ENCODE measurements at regions not wholly inside any gene's neighbourhood (a gene's known extent, or its start where the extent isn't known, plus 50 kb on each side); places are given as distances from the start of the nearest gene placed in this dataset.
"Not testable (repeated sequence)": the region's sequence is repeated elsewhere in the genome, so short reads cannot be mapped to it uniquely, and the experiment has no call there.

DNA sequence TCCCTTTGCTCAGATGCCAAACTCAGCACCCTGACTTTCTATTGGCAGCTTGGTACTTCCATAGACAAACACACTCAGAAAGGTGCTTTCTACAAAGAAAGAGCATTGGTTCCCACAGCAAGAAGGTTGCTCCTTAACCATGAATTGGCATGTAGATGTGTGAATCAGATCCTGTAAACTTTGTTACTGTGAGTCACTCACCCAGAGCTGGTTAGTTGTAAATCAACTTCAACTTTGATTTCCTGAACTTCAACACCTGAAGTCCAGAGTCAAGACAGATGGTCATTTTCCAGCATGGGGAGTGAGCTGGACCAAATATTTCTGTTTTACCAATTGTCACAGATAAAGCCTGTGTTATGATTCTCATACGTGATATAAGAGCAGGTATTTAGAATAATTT, 797.2 kb downstream of the TNS3 start:
- no peak for DNase-seq

DNA sequence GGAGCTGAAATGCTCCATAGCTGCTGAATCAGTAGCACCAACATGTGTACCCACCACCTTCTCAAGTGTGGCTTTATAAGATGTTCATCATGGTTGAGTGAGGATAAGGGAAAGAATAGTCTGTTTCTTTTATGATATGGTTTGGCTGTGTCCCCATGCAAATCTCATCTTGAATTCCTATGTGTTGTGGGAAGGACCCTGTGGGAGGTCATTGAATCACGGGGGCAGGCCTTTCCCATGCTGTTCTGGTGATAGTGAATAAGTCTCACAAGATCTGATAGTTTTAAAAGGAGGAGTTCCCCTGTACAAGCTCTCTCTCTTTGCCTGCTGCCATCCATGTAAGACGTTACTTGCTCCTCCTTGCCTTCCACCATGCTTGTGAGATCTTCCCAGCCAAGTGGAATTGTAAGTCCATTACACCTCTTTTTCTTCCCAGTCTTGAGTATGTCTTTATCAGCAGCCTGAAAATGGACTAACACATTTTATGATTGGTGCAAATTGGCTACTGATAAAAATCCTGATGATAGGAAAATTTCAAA, 799.9 kb downstream of the TNS3 start:
- DNase-seq = no peak

GRCh38 chr7:46776790-46777189, 805.1 kb downstream of the TNS3 start:
- no peak for DNase-seq

- DNase-seq = no peak
Measured at GRCh38 chr7:46775776-46776175, 806.1 kb downstream of the TNS3 start.

DNA sequence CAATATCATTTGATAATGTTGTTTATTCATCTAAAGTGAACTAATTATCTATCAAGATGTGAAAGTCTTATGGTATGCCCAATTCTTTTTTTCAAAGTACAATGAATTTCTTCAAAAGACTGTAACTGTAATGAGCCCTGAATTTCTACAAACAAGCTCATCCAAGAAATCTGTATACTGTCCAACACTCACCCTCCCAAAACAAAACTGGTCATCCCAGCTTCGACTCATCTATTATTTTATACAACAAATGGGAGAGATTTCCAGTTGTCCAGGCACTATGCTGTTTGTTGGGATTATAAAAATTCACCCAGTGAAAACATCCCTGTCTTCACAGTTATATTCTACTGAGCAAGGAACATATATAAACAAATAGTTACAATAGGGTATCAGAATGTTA, 806.9 kb downstream of the TNS3 start:
- DNase-seq = no peak

- no peak for DNase-seq
Measured at GRCh38 chr7:46774515-46774914, 807.4 kb downstream of the TNS3 start.

GRCh38 chr7:46772776-46773175, 809.1 kb downstream of the TNS3 start:
- DNase-seq = no peak

GRCh38 chr7:46767071-46767470, 814.8 kb downstream of the TNS3 start:
- DNase-seq = no peak

GRCh38 chr7:46764100-46764936, 817.6 kb downstream of the TNS3 start:
- no peak for DNase-seq

DNA sequence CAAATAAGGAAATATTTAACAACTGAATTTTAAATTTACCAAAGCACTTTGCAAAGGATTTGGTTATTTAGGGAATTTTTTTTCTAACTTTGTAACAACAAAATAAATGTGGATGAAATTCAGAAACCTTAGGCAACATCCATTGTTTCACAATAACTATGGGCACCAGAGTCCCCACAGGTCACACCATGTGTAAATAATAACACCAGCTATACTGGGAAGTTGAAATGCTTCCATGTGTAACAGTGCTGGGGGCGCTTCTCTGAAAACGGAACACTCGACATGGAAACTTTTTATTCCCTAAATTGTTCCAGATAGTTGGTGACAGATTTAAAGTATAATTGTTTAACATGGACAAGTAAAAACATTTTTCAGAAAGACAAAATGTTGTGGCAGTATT, 818.6 kb downstream of the TNS3 start:
- DNase-seq = no peak

- no peak for DNase-seq
Measured at GRCh38 chr7:46759711-46760480, 822.0 kb downstream of the TNS3 start.

DNA sequence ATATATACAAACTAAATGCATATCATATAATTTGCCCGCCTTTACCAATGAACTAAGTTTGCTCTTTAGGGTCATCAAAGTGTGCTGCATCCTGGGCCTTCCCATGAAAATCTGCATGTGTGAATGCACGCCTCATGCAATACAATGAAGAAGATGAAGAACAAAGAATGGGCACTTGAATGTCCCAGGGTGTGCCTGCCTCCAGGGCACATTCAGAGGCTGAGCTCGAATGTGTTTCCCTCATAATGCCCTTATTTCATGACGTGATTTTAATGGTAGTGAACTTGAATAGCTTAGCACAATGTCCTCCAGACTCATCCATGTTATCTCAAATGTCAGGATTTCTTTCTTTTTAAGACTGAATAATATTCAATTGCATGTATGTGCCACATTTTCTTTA, 824.9 kb downstream of the TNS3 start:
- DNase-seq = no peak

DNA sequence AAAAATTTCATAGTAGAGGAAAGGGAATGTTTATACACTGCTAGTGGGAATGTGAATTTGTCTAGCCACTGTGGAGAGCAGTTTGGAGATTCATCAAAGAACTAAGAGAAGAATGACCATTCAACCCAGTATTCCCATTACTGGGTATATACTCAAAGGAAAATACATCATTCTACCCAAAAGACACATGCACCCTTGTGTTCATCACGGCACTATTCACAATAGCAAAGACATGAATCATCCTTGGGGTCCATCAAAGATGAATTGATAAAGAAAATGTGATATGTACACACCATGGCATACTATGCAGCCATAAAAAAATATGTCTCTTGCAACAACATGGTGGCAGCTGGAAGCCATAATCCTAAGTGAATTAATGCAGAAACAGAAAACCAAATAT, 825.7 kb downstream of the TNS3 start:
- DNase-seq = no peak

- DNase-seq = no peak
Measured at GRCh38 chr7:46755120-46756034, 826.5 kb downstream of the TNS3 start.

DNA sequence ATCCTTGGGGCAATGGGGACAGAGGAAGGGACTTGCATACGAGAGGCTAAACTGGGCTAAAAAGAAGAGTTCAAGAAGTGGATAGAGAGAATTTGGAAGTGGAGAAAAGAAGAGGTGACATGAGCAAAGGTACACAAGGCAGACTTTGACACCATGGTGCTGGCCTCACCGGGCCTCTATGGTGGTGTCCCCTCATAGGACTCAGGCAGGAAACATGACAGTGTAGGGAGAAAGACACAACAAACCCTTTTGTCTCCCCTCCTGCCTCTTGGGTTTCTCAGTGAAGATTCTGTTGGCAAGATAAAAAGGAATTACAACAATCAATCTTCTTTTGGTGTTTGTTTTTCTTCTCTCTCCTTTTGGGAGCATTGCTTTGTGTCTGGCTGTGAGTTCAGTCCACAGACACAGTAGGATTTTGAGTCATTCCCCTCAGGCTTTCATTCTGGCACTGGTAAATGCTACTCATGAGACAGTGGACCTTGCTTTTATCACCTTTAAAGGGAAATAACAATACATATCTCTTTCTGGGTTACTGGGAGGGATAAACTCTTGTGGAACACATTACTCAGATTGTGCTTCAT, 827.7 kb downstream of the TNS3 start:
- DNase-seq = no peak

- no peak for DNase-seq
Measured at GRCh38 chr7:46753662-46754061, 828.2 kb downstream of the TNS3 start.

- DNase-seq = no peak
Measured at GRCh38 chr7:46752881-46753366, 829.0 kb downstream of the TNS3 start.

DNA sequence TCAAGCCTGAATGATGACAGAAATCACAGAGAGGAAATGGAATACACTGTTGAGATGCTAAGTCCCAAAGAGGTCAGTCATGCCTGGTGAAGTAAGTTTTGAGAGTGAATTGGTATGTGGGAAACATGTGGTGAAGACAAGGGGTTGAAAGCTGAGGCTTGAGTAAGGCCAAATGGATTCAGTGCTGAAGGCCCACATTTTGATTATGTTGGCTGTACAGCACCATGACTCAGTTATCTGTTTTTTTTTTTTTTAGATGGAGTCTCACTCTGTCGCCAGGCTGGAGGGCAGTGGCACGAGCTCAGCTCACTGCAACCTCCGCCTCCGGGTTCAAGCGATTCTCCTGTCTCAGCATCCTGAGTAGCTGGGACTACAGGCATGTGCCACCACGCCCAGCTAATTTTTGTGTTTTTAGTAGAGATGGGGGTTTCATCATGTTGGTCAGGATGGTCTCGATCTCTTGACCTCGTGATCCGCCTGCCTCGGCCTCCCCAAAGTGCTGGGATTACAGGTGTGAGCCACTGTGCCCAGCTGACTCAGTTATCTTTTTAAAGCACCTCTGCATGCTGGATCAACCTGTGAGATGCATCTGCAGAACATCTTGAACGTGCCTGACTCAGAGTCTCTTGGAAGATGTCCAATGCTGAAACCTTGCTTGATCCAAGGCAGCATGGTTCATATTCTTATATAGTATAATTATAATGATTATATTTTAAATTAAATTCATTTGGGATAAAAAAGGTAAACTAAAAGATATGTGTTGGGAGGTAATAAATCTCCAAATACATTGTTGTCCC, 829.8 kb downstream of the TNS3 start:
- not testable (repeated sequence) for DNase-seq

GRCh38 chr7:46751471-46751870, 830.4 kb upstream of the IGFBP3 start:
- DNase-seq = no peak

DNA sequence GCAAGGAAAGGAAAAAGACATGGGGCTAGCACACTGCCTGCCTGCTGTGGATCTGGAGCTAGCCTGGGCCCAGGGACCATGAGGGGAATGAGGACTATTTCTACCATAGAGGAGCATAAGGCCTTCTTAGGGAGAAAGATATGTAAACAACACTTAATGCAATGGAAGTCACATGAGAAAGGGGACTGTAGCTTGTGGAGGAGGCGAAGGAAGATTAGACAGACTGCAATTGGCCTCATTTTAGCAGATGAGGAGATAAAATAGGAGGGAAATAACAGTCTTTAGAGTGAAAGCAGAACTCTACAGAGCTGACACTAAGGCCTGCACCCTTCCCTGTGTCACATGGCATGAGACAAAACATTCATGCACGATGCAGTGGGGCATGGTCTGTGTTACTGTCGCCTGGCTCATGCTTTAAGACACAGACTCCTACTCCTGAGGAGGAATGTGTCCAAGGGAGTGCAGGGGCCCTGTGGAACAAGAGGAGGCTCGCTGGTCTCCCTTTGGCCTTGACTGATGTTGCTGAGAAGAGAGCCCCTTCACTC, 829.3 kb upstream of the IGFBP3 start:
- no peak for DNase-seq

All from CD4-positive, alpha-beta T cell treated with Interleukin-15 for 1 hour (primary cell).